ENCODE measurements at regions not wholly inside any gene's neighbourhood (a gene's known extent, or its start where the extent isn't known, plus 50 kb on each side); places are given as distances from the start of the nearest gene placed in this dataset.
"Not testable (repeated sequence)": the region's sequence is repeated elsewhere in the genome, so short reads cannot be mapped to it uniquely, and the experiment has no call there.

- no peak for DNase-seq (ENCODE audit: low read depth in 2 of 3, low spot score in 2 of 3)
These were observed 137.7 kb downstream of the MEX3B start for GRCh38 chr15:81908111-81908510.

GRCh38 chr15:81907521-81907920 lies 138.3 kb downstream of the MEX3B start:
- DNase-seq (ENCODE audit: low read depth in 2 of 3, low spot score in 2 of 3): no peak

- DNase-seq (ENCODE audit: low read depth in 2 of 3, low spot score in 2 of 3): no peak
These were observed 139.9 kb downstream of the MEX3B start for GRCh38 chr15:81905889-81906288.

GRCh38 chr15:81901319-81901718 lies 144.5 kb downstream of the MEX3B start:
- no peak for DNase-seq (ENCODE audit: low read depth in 2 of 3, low spot score in 2 of 3)

- no peak for DNase-seq (ENCODE audit: low read depth in 2 of 3, low spot score in 2 of 3)
These were observed 146.1 kb downstream of the MEX3B start for GRCh38 chr15:81899730-81900129.

GRCh38 chr15:81899024-81899423 lies 146.8 kb downstream of the MEX3B start:
- DNase-seq (ENCODE audit: low read depth in 2 of 3, low spot score in 2 of 3): no peak

- no peak for DNase-seq (ENCODE audit: low read depth in 2 of 3, low spot score in 2 of 3)
These were observed 148.7 kb downstream of the MEX3B start for GRCh38 chr15:81897057-81897677.

- DNase-seq (ENCODE audit: low read depth in 2 of 3, low spot score in 2 of 3): no peak
These were observed 149.5 kb downstream of the MEX3B start for GRCh38 chr15:81896356-81896755.

GRCh38 chr15:81895723-81896122 lies 150.1 kb downstream of the MEX3B start:
- DNase-seq (ENCODE audit: low read depth in 2 of 3, low spot score in 2 of 3): no peak

GRCh38 chr15:81894061-81894460 lies 151.8 kb downstream of the MEX3B start:
- peak in 1 of 3 donors; percentile 42 for DNase-seq (ENCODE audit: low read depth in 2 of 3, low spot score in 2 of 3)

GRCh38 chr15:81893182-81893835 lies 152.5 kb downstream of the MEX3B start:
- no peak for DNase-seq (ENCODE audit: low read depth in 2 of 3, low spot score in 2 of 3)

GRCh38 chr15:81890496-81890895 lies 155.3 kb downstream of the MEX3B start:
- DNase-seq (ENCODE audit: low read depth in 2 of 3, low spot score in 2 of 3): no peak

GRCh38 chr15:81889485-81889881 lies 156.3 kb downstream of the MEX3B start:
- DNase-seq (ENCODE audit: low read depth in 2 of 3, low spot score in 2 of 3): no peak

- DNase-seq (ENCODE audit: low read depth in 2 of 3, low spot score in 2 of 3): no peak
These were observed 156.9 kb downstream of the MEX3B start for GRCh38 chr15:81888748-81889484.

- DNase-seq (ENCODE audit: low read depth in 2 of 3, low spot score in 2 of 3): no peak
These were observed 157.9 kb downstream of the MEX3B start for GRCh38 chr15:81887912-81888311.

GRCh38 chr15:81887188-81887587 lies 158.6 kb downstream of the MEX3B start:
- not testable (repeated sequence) for DNase-seq (ENCODE audit: low read depth in 2 of 3, low spot score in 2 of 3)

GRCh38 chr15:81886591-81886990 lies 159.2 kb downstream of the MEX3B start:
- DNase-seq (ENCODE audit: low read depth in 2 of 3, low spot score in 2 of 3): no peak

- no peak for DNase-seq (ENCODE audit: low read depth in 2 of 3, low spot score in 2 of 3)
These were observed 159.7 kb downstream of the MEX3B start for GRCh38 chr15:81886080-81886479.

- no peak for DNase-seq (ENCODE audit: low read depth in 2 of 3, low spot score in 2 of 3)
These were observed 160.7 kb downstream of the MEX3B start for GRCh38 chr15:81885135-81885534.

- no peak for DNase-seq (ENCODE audit: low read depth in 2 of 3, low spot score in 2 of 3)
These were observed 163.3 kb downstream of the MEX3B start for GRCh38 chr15:81882504-81882903.

GRCh38 chr15:81880833-81881232 lies 165.0 kb downstream of the MEX3B start:
- DNase-seq (ENCODE audit: low read depth in 2 of 3, low spot score in 2 of 3): no peak

- DNase-seq (ENCODE audit: low read depth in 2 of 3, low spot score in 2 of 3): no peak
These were observed 165.5 kb downstream of the MEX3B start for GRCh38 chr15:81880314-81880713.

Measured in hematopoietic multipotent progenitor cell (in vitro differentiated cells).